Pancreas (tissue), 10 donors: ENCODE measurements at regions not wholly inside any gene's neighbourhood (a gene's known extent, or its start where the extent isn't known, plus 50 kb on each side); places are given as distances from the start of the nearest gene placed in this dataset.

ENCODE experiments used
- ATAC-seq, 4 donors: fragments of 200-7000 bp; cut with Tn5 transposase; one replicate each; pipeline versions ENCODE4 v1.8.0 to v1.9.1; 2020; ENCODE audit warnings: mild to moderate bottlenecking in 4 of 4, moderate library complexity in 4 of 4
- DNase-seq, 6 donors: peaks; one replicate each; pipeline ENCODE4 v3.0.0-alpha.2; 2020
- FAIRE-seq: peaks from 2 replicates; lab custom pipeline; 2012; peaks lifted over from hg19 to GRCh38; lab: Jason Lieb, UNC
- H3K27ac ChIP-seq, 4 donors: fragments of 200-600 bp; sonication (generic); 1 replicate in 3 of 4; 2 replicates in 1 of 4; pipeline versions ENCODE4 v1.5.0 to v1.8.0; 2020
- H3K27me3 ChIP-seq, 4 donors: fragments of 200-600 bp; one replicate each; pipeline ENCODE4 v1.8.0; 2021
- H3K36me3 ChIP-seq, 3 donors: fragments of 200-600 bp; sonication (generic) in 1 of 3; one replicate each; pipeline versions ENCODE4 v1.5.0 to v1.8.0; 2020 to 2021
- H3K4me1 ChIP-seq, 3 donors: fragments of 200-600 bp; one replicate each; pipeline ENCODE4 v1.8.0; 2021
- H3K4me3 ChIP-seq, 4 donors: fragments of 200-600 bp; sonication (generic) in 2 of 4; one replicate each; pipeline versions ENCODE4 v1.5.0 to v1.8.0; 2020 to 2021
- H3K9me3 ChIP-seq, 4 donors: fragments of 200-600 bp; one replicate each; pipeline ENCODE4 v1.8.0; 2021
- CTCF ChIP-seq, 4 donors: fragments of 200-600 bp; sonication (generic) in 3 of 4; IDR thresholded peaks; one replicate each; pipeline versions ENCODE4 v1.5.0 to v1.8.0; 2021; ENCODE audit warnings: antibody characterized with exemption in 4 of 4
- WGBS, 2 donors: extraction: QIAGEN DNeasy Blood & Tissue Kit; methylation state at CpG; one replicate each; pipeline ENCODE4 v1.1.7; 2013; 5-methylcytosine and 5-hydroxymethylcytosine counted together
- intact Hi-C, 3 donors: fragments of 100-400 bp; cut with DNase I; formaldehyde crosslinking; loops; one replicate each; pipeline versions ENCODE4 v1.11.1 to v1.14.2; 2022
- donor health status: healthy with polysubstance abuse.
- donor health status: DM: no; HTN: no; CAD: no; lungs with moderate emphysema.
- donor health status: DM: no; HTN: no; CAD: no.
- donor health status: control.
- donor health status: control.
- donor health status: Bipolar disorder and iron deficiency.
- donor health status: DM: yes; HTN: yes; CAD: no.
- donor health status: DM: no; HTN: no; CAD: no.
- donor health status: DM: no; HTN: no; CAD: no.
- donor health status: DM: yes; HTN: yes; CAD: no.

DNA sequence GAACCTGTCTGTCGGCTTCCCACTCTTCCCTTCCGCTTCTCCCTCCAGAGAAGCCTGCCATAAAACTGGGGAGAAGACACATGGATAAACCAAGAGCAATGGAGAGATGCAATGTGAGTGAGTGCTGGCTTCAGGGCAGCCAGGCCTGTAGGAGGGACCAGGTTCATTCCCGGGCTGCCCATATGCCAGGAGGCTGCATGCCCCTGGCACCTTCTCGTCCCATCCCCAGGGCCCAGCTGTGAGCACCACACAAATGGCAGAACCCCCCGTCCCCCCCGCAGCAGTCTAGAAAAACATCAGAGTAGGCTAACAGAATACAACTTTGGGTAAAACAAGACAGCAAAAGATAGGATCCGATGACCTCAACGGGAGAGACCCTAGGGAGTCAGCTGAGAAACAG is 341.3 kb upstream of the SHH start:
- WGBS, 2 donors = 78 to 85% methylated on average over 8 of the region's 8 CpGs

GRCh38 chr7:156152390-156152789 is 340.1 kb upstream of the SHH start:
- 21 to 25% methylated on average over 6 of the region's 6 CpGs for WGBS, 2 donors
- H3K36me3 ChIP-seq = no peaks in the 10 kb centered on the region
- no peak for TF ChIP-seq CTCF (IDR thresholded peaks at IDR 0.05)
- no peaks in the 10 kb centered on the region for H3K9me3 ChIP-seq
- ATAC-seq (peak in 1 of 4 donors; percentile 26), DNase-seq (no peak), FAIRE-seq (no peak)
- intact Hi-C loops = loop anchor here in 1 of 3 donors (10.0 kb wide), 1 partner anchor 338 kb away; the partner anchor contains the start of gene SHH
- no peak overlapping the region for H3K27ac ChIP-seq
- no peak overlapping the region for H3K4me3 ChIP-seq
- no peaks in the 10 kb centered on the region for H3K27me3 ChIP-seq
- H3K4me1 ChIP-seq = peaks cover under 1 to 2% (median 2%) of the 10 kb centered on the region in 3 donors

More for the DNA sequence above, 341.3 kb upstream of the SHH start:
- no peak overlapping the region for H3K4me3 ChIP-seq
- H3K27me3 ChIP-seq = no peaks in the 10 kb centered on the region
- no peak for TF ChIP-seq CTCF (IDR thresholded peaks at IDR 0.05)
- intact Hi-C loops = loop anchor here in 1 of 3 donors (10.0 kb wide), 1 partner anchor 339 kb away; the partner anchor contains the start of gene SHH
- H3K4me1 ChIP-seq = no peaks in the 10 kb centered on the region
- DNase-seq (no peak), FAIRE-seq (no peak), ATAC-seq (no peak)
- no peaks in the 10 kb centered on the region for H3K9me3 ChIP-seq
- H3K36me3 ChIP-seq = no peaks in the 10 kb centered on the region
- H3K27ac ChIP-seq = no peak overlapping the region

DNA sequence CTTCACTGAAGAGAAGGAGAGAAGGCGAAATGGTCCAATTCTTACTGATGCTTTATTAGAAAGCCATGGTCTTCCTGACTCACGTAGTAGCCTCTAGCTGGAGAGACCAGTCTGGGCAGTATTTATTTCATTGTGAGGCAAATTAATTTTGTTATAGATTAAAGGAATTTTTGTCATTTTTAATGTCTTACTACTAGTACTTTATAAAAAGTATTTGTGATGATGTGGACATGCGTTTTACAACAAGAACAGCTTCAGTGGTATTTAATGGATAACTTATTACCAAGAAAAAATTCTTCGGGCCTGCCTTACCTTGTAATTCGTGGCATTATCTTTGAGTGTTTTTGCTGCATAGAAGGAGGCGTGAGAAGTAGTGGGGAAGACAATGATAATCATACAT is 339.4 kb upstream of the SHH start:
- ATAC-seq (peak in 2 of 4 donors; percentile 35 to 53), FAIRE-seq (no peak), DNase-seq (no peak)
- intact Hi-C loops = loop anchor here in 1 of 3 donors (10.0 kb wide), 1 partner anchor 337 kb away; the partner anchor contains the start of gene SHH
- H3K27me3 ChIP-seq = no peaks in the 10 kb centered on the region
- TF ChIP-seq CTCF (IDR thresholded peaks at IDR 0.05) = no peak
- peak overlapping the region in 1 of 4 donors; percentile 14 for H3K27ac ChIP-seq
- H3K36me3 ChIP-seq = no peaks in the 10 kb centered on the region
- no peak overlapping the region for H3K4me3 ChIP-seq
- peaks cover 3 to 7% (median 7%) of the 10 kb centered on the region in 3 donors for H3K4me1 ChIP-seq
- H3K9me3 ChIP-seq = no peaks in the 10 kb centered on the region
- 51 to 54% methylated on average over 6 of the region's 6 CpGs for WGBS, 2 donors

DNA sequence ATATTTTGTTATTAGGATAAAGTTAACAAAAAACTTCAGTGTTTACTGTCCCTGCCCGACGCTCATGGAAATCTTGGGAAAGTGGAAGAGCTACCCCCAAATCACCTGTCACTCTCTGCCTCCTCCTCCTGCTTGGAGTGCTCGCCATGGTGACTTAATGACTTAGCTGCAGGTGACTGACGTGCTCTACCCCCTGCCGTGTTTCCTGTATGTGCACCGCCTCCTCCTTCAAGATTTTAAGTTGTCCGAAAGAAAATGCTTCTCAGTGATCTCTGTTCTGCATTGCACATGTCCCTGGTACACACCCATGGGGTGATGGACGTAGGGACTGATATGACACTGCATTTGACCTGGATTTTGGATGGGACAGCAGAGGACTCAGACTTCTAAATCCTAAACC is 338.8 kb upstream of the SHH start:
- no peaks in the 10 kb centered on the region for H3K36me3 ChIP-seq
- TF ChIP-seq CTCF (IDR thresholded peaks at IDR 0.05) = no peak
- intact Hi-C loops = loop anchor here in 1 of 3 donors (10.0 kb wide), 1 partner anchor 336 kb away; the partner anchor contains the start of gene SHH
- H3K27ac ChIP-seq = peak overlapping the region in 2 of 4 donors; percentile 14 to 22
- no peaks in the 10 kb centered on the region for H3K27me3 ChIP-seq
- no peak for FAIRE-seq
- no peak overlapping the region for H3K4me3 ChIP-seq
- H3K9me3 ChIP-seq = no peaks in the 10 kb centered on the region
- peaks cover 3 to 8% (median 7%) of the 10 kb centered on the region in 3 donors for H3K4me1 ChIP-seq
- DNase-seq = no peak
- ATAC-seq = no peak
- 49 to 52% methylated on average over 8 of the region's 8 CpGs for WGBS, 2 donors

GRCh38 chr7:156148995-156149394 is 336.7 kb upstream of the SHH start:
- intact Hi-C loops = no loop called here
- Histone ChIP-seq H3K4me1 (peaks cover 3 to 8% (median 7%) of the 10 kb centered on the region in 3 donors), H3K27ac (no peak overlapping the region), H3K4me3 (no peak overlapping the region), H3K36me3 (no peaks in the 10 kb centered on the region), H3K27me3 (no peaks in the 10 kb centered on the region), H3K9me3 (no peaks in the 10 kb centered on the region)
- WGBS, 2 donors = 93 to 98% methylated on average over 9 of the region's 9 CpGs
- FAIRE-seq (no peak), DNase-seq (no peak), ATAC-seq (no peak)
- TF ChIP-seq CTCF (IDR thresholded peaks at IDR 0.05) = no peak
